ENCODE measurements at regions not wholly inside any gene's neighbourhood (a gene's known extent, or its start where the extent isn't known, plus 50 kb on each side); places are given as distances from the start of the nearest gene placed in this dataset.

DNA sequence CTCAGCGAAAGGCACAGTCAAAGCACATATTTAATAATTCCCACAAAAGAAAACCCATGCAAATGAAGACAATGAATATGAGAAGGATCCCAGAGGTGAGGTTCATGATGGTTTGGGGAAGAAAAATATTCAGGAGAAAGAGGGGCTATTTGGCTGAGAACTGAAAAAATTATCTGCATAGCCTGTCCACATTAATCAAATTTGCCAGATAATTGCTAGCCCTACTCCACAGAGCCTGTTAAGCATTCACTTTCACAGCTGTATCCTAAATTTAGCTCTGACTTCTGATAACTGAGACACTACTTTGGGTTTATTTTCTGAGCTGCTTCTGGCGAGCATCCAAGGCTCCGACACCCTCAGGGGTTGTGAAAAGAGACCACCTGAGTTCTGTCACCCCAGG is 176.2 kb downstream of the HERPUD2 start:
- Histone ChIP-seq H4K20me1 (ENCODE audit: insufficient read depth) (no peaks in the 10 kb centered on the region), H3K9me3 (ENCODE audit: low read length) (no peaks in the 10 kb centered on the region), H3F3A (ENCODE audit: insufficient read depth, low read length, poor library complexity, severe bottlenecking) (no peaks in the 10 kb centered on the region), H2AFZ (ENCODE audit: low read depth, low read length) (no peak overlapping the region), H3K4me2 (ENCODE audit: low read length) (no peak overlapping the region), H3K27me3 (ENCODE audit: insufficient read depth, low read depth, low read length) (peaks cover 11% of the 10 kb centered on the region), H3K36me3 (ENCODE audit: insufficient read depth, low read length) (no peaks in the 10 kb centered on the region), H3K27ac (ENCODE audit: low read length) (no peak overlapping the region), H3K9me2 (ENCODE audit: insufficient read depth, low read length) (no peaks in the 10 kb centered on the region), H3K79me2 (replicated peaks; ENCODE audit: insufficient read depth, low read length) (no peaks in the 10 kb centered on the region), H3K9ac (ENCODE audit: low read length) (no peak overlapping the region), H3K4me3 (ENCODE audit: low read length) (no peak overlapping the region)
- TF ChIP-seq EP300 (conservative IDR thresholded peaks at IDR 0.05; ENCODE audit: poor library complexity, severe bottlenecking) (no peak), TAF1 (IDR thresholded peaks at IDR 0.05; ENCODE audit: low read depth) (no peak), CTCF (IDR thresholded peaks at IDR 0.05; ENCODE audit: poor library complexity, severe bottlenecking) (no peak), EZH2 (IDR thresholded peaks at IDR 0.05; ENCODE audit: borderline replicate concordance, insufficient read depth, low read length, poor library complexity, severe bottlenecking) (no peak), SMC3 (conservative IDR thresholded peaks at IDR 0.05; ENCODE audit: poor library complexity) (no peak), POLR2AphosphoS5 (IDR thresholded peaks at IDR 0.05) (no peak), MXI1 (conservative IDR thresholded peaks at IDR 0.05; ENCODE audit: poor library complexity, severe bottlenecking) (no peak), RAD21 (conservative IDR thresholded peaks at IDR 0.05) (no peak)
- TF ChIP-seq, protein P1, sequence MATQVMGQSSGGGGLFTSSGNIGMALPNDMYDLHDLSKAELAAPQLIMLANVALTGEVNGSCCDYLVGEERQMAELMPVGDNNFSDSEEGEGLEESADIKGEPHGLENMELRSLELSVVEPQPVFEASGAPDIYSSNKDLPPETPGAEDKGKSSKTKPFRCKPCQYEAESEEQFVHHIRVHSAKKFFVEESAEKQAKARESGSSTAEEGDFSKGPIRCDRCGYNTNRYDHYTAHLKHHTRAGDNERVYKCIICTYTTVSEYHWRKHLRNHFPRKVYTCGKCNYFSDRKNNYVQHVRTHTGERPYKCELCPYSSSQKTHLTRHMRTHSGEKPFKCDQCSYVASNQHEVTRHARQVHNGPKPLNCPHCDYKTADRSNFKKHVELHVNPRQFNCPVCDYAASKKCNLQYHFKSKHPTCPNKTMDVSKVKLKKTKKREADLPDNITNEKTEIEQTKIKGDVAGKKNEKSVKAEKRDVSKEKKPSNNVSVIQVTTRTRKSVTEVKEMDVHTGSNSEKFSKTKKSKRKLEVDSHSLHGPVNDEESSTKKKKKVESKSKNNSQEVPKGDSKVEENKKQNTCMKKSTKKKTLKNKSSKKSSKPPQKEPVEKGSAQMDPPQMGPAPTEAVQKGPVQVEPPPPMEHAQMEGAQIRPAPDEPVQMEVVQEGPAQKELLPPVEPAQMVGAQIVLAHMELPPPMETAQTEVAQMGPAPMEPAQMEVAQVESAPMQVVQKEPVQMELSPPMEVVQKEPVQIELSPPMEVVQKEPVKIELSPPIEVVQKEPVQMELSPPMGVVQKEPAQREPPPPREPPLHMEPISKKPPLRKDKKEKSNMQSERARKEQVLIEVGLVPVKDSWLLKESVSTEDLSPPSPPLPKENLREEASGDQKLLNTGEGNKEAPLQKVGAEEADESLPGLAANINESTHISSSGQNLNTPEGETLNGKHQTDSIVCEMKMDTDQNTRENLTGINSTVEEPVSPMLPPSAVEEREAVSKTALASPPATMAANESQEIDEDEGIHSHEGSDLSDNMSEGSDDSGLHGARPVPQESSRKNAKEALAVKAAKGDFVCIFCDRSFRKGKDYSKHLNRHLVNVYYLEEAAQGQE (IDR thresholded peaks at IDR 0.05; ENCODE audit: borderline replicate concordance) = no peak

DNA sequence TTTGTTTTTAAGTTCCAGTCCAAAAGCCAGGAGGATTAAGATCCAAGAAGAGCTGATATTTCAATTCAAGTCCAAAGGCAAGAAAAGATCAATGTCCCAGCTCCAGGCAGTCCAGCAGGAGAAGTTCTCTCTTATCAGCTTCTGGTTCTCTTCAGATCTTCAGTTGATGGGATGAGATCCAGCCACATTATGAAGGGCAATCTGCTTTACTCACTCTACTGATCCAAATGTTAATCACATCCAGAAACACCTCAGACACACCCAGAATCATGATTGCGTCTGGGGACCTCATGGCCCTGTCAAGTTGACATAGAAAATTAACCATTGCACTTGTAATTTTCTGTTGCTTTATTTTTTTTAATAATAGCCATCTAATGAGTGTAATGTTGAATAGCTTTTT is 178.4 kb downstream of the HERPUD2 start:
- Histone ChIP-seq H3K79me2 (replicated peaks; ENCODE audit: insufficient read depth, low read length) (no peaks in the 10 kb centered on the region), H3K27ac (ENCODE audit: low read length) (no peak overlapping the region), H3K9ac (ENCODE audit: low read length) (no peak overlapping the region), H2AFZ (ENCODE audit: low read depth, low read length) (no peak overlapping the region), H3K4me3 (ENCODE audit: low read length) (no peak overlapping the region), H3K4me2 (ENCODE audit: low read length) (no peak overlapping the region), H3F3A (ENCODE audit: insufficient read depth, low read length, poor library complexity, severe bottlenecking) (no peaks in the 10 kb centered on the region), H3K9me3 (ENCODE audit: low read length) (no peaks in the 10 kb centered on the region), H3K27me3 (ENCODE audit: insufficient read depth, low read depth, low read length) (peaks cover 9% of the 10 kb centered on the region), H3K36me3 (ENCODE audit: insufficient read depth, low read length) (no peaks in the 10 kb centered on the region), H4K20me1 (ENCODE audit: insufficient read depth) (no peaks in the 10 kb centered on the region), H3K9me2 (ENCODE audit: insufficient read depth, low read length) (no peaks in the 10 kb centered on the region)
- TF ChIP-seq TAF1 (IDR thresholded peaks at IDR 0.05; ENCODE audit: low read depth) (no peak), POLR2AphosphoS5 (IDR thresholded peaks at IDR 0.05) (no peak), MXI1 (conservative IDR thresholded peaks at IDR 0.05; ENCODE audit: poor library complexity, severe bottlenecking) (no peak), SMC3 (conservative IDR thresholded peaks at IDR 0.05; ENCODE audit: poor library complexity) (no peak), EZH2 (IDR thresholded peaks at IDR 0.05; ENCODE audit: borderline replicate concordance, insufficient read depth, low read length, poor library complexity, severe bottlenecking) (no peak), EP300 (conservative IDR thresholded peaks at IDR 0.05; ENCODE audit: poor library complexity, severe bottlenecking) (no peak), RAD21 (conservative IDR thresholded peaks at IDR 0.05) (no peak), CTCF (IDR thresholded peaks at IDR 0.05; ENCODE audit: poor library complexity, severe bottlenecking) (no peak)
- TF ChIP-seq, protein P1 (IDR thresholded peaks at IDR 0.05; ENCODE audit: borderline replicate concordance) = no peak
